ENCODE measurements at regions not wholly inside any gene's neighbourhood (a gene's known extent, or its start where the extent isn't known, plus 50 kb on each side); places are given as distances from the start of the nearest gene placed in this dataset.

DNA sequence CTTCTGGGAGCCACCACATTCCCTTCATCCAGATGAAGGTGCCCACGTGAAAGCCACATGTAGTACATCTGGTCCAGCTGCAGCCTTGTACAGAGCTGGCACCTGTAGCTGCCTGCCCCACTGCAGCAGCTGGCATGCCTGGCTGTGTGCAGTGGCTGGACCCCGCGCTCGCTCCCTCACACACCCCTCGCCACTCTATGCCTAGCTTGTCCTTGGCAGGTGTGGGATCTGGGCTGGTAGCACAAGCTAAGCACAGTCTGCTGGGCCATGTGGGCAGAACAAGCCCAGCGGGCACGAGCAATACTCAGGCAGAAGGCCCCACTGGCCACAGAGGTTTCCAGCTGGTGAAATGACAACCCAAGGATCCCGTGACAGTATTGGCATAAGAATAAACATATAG lies 163.9 kb upstream of the PRNP start:
- TF ChIP-seq PPARA (CRISPR knock-in tag; IDR thresholded peaks at IDR 0.05; ENCODE audit: borderline replicate concordance) = no peak
- no peak for TF ChIP-seq TCF4 (CRISPR knock-in tag; IDR thresholded peaks at IDR 0.05; ENCODE audit: borderline replicate concordance)
- TF ChIP-seq, protein P1, sequence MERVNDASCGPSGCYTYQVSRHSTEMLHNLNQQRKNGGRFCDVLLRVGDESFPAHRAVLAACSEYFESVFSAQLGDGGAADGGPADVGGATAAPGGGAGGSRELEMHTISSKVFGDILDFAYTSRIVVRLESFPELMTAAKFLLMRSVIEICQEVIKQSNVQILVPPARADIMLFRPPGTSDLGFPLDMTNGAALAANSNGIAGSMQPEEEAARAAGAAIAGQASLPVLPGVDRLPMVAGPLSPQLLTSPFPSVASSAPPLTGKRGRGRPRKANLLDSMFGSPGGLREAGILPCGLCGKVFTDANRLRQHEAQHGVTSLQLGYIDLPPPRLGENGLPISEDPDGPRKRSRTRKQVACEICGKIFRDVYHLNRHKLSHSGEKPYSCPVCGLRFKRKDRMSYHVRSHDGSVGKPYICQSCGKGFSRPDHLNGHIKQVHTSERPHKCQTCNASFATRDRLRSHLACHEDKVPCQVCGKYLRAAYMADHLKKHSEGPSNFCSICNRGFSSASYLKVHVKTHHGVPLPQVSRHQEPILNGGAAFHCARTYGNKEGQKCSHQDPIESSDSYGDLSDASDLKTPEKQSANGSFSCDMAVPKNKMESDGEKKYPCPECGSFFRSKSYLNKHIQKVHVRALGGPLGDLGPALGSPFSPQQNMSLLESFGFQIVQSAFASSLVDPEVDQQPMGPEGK (CRISPR knock-in tag; IDR thresholded peaks at IDR 0.05; ENCODE audit: borderline replicate concordance) = no peak
- TF ChIP-seq ZNF8 (CRISPR knock-in tag; IDR thresholded peaks at IDR 0.05) = no peak
- no peak for TF ChIP-seq SNAI2 (CRISPR knock-in tag; IDR thresholded peaks at IDR 0.05)
- TF ChIP-seq, protein P2, sequence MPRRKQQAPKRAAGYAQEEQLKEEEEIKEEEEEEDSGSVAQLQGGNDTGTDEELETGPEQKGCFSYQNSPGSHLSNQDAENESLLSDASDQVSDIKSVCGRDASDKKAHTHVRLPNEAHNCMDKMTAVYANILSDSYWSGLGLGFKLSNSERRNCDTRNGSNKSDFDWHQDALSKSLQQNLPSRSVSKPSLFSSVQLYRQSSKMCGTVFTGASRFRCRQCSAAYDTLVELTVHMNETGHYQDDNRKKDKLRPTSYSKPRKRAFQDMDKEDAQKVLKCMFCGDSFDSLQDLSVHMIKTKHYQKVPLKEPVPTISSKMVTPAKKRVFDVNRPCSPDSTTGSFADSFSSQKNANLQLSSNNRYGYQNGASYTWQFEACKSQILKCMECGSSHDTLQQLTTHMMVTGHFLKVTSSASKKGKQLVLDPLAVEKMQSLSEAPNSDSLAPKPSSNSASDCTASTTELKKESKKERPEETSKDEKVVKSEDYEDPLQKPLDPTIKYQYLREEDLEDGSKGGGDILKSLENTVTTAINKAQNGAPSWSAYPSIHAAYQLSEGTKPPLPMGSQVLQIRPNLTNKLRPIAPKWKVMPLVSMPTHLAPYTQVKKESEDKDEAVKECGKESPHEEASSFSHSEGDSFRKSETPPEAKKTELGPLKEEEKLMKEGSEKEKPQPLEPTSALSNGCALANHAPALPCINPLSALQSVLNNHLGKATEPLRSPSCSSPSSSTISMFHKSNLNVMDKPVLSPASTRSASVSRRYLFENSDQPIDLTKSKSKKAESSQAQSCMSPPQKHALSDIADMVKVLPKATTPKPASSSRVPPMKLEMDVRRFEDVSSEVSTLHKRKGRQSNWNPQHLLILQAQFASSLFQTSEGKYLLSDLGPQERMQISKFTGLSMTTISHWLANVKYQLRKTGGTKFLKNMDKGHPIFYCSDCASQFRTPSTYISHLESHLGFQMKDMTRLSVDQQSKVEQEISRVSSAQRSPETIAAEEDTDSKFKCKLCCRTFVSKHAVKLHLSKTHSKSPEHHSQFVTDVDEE (CRISPR knock-in tag; IDR thresholded peaks at IDR 0.05) = no peak
- no peak for TF ChIP-seq RARB (CRISPR knock-in tag; IDR thresholded peaks at IDR 0.05)
- no peak for TF ChIP-seq ZNF565 (CRISPR knock-in tag; conservative IDR thresholded peaks at IDR 0.05; ENCODE audit: low read depth)
- no peak for TF ChIP-seq ZNF70 (CRISPR knock-in tag; IDR thresholded peaks at IDR 0.05)
- TF ChIP-seq BACH2 (CRISPR knock-in tag; IDR thresholded peaks at IDR 0.05; ENCODE audit: borderline replicate concordance) = no peak
- no peak for TF ChIP-seq ARNTL (CRISPR knock-in tag; IDR thresholded peaks at IDR 0.05; ENCODE audit: borderline replicate concordance, low read depth)
- no peak for ATAC-seq

DNA sequence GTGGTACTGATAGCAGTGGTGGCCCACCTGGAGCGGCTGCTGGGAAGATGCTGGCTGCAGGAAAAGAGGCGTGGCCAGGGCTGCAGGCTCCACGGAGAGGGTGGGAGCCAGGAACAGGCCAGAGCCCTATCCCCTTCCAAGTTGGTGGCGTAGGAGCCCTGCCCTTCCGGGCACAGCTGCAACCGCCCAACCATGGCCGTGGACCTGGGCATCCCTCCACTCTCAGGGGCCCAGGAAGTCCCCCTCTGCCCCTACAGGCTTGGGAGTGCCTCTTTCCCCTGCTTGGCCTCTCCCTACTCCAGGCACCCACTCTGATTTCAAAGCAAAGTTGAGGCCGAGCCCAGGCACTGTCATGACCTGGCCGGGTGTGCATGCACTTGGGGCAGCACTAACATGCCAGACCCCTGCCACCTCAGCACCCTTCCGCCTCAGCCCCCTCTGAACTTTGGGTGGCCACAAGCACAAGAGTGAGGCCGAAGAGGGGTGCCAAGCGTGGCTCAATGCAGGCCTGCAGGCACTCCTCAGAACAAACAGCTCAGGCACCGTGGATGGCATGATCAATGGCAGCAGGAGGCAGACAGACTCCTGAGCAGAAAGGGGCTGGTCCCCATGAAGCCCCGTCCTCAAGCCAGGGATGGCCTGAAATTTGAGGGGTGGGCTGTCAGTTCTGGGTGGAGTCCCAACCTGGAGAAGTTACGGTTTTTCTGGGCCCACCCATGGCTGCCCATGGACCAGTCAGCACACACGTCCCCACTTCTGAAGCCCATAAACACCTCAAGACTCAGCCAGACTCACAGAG lies 164.9 kb upstream of the PRNP start:
- TF ChIP-seq ZNF565 (CRISPR knock-in tag; conservative IDR thresholded peaks at IDR 0.05; ENCODE audit: low read depth) (no peak), ISL1 (CRISPR knock-in tag; IDR thresholded peaks at IDR 0.05) (no peak), OSR1 (CRISPR knock-in tag; IDR thresholded peaks at IDR 0.05) (no peak), ZNF8 (CRISPR knock-in tag; IDR thresholded peaks at IDR 0.05) (no peak), RARB (CRISPR knock-in tag; IDR thresholded peaks at IDR 0.05) (no peak), CSDC2 (CRISPR knock-in tag; IDR thresholded peaks at IDR 0.05) (no peak)
- no peak for ATAC-seq

DNA sequence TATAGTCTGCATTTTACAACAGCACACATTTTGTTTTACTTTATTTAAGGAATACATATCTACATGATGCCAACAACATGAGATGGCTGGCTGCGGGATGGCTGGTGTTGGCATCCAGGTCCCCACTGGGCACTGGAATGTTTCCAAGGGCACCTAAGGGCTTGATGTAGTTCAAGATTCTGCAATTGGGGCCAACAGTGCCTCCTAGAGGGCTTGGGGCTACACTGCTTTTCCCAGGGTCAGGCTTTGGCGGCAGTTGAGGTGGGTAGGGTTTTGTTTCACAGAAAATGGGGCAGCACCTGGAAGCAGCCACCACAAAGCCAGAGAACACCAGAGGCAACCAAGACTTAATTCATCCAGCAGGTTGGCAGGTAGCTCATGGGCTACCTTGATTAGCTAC lies 166.7 kb upstream of the PRNP start:
- TF ChIP-seq ZFP3 (CRISPR knock-in tag; IDR thresholded peaks at IDR 0.05) (no peak), BACH2 (CRISPR knock-in tag; IDR thresholded peaks at IDR 0.05; ENCODE audit: borderline replicate concordance) (no peak), SNAI2 (CRISPR knock-in tag; IDR thresholded peaks at IDR 0.05) (no peak), ZNF70 (CRISPR knock-in tag; IDR thresholded peaks at IDR 0.05) (no peak), ZNF565 (CRISPR knock-in tag; conservative IDR thresholded peaks at IDR 0.05; ENCODE audit: low read depth) (no peak), PPARA (CRISPR knock-in tag; IDR thresholded peaks at IDR 0.05; ENCODE audit: borderline replicate concordance) (no peak), ESRRG (CRISPR knock-in tag; IDR thresholded peaks at IDR 0.05) (no peak), ARNTL (CRISPR knock-in tag; IDR thresholded peaks at IDR 0.05; ENCODE audit: borderline replicate concordance, low read depth) (no peak), TCF4 (CRISPR knock-in tag; IDR thresholded peaks at IDR 0.05; ENCODE audit: borderline replicate concordance) (no peak), GLIS3 (CRISPR knock-in tag; IDR thresholded peaks at IDR 0.05) (no peak), ZNF8 (CRISPR knock-in tag; IDR thresholded peaks at IDR 0.05) (no peak)
- TF ChIP-seq, protein P3, sequence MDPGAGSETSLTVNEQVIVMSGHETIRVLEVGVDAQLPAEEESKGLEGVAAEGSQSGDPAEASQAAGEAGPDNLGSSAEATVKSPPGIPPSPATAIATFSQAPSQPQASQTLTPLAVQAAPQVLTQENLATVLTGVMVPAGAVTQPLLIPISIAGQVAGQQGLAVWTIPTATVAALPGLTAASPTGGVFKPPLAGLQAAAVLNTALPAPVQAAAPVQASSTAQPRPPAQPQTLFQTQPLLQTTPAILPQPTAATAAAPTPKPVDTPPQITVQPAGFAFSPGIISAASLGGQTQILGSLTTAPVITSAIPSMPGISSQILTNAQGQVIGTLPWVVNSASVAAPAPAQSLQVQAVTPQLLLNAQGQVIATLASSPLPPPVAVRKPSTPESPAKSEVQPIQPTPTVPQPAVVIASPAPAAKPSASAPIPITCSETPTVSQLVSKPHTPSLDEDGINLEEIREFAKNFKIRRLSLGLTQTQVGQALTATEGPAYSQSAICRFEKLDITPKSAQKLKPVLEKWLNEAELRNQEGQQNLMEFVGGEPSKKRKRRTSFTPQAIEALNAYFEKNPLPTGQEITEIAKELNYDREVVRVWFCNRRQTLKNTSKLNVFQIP (CRISPR knock-in tag; IDR thresholded peaks at IDR 0.05; ENCODE audit: borderline replicate concordance, low read depth) = no peak
- TF ChIP-seq, protein P1 (CRISPR knock-in tag; IDR thresholded peaks at IDR 0.05; ENCODE audit: borderline replicate concordance) = no peak
- TF ChIP-seq, protein P4, sequence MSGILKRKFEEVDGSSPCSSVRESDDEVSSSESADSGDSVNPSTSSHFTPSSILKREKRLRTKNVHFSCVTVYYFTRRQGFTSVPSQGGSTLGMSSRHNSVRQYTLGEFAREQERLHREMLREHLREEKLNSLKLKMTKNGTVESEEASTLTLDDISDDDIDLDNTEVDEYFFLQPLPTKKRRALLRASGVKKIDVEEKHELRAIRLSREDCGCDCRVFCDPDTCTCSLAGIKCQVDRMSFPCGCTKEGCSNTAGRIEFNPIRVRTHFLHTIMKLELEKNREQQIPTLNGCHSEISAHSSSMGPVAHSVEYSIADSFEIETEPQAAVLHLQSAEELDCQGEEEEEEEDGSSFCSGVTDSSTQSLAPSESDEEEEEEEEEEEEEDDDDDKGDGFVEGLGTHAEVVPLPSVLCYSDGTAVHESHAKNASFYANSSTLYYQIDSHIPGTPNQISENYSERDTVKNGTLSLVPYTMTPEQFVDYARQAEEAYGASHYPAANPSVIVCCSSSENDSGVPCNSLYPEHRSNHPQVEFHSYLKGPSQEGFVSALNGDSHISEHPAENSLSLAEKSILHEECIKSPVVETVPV (CRISPR knock-in tag; IDR thresholded peaks at IDR 0.05) = no peak
- TF ChIP-seq, protein P2 (CRISPR knock-in tag; IDR thresholded peaks at IDR 0.05) = no peak
- peak; percentile 36; the same call in 1 of the 3 replicates for ATAC-seq
